CD14-positive monocyte (primary cell): ENCODE measurements at regions not wholly inside any gene's neighbourhood (a gene's known extent, or its start where the extent isn't known, plus 50 kb on each side); places are given as distances from the start of the nearest gene placed in this dataset.

ENCODE experiments used
- DNase-seq, 3 donors: peaks; one replicate each; pipeline ENCODE4 v3.0.0-alpha.2; 2011 to 2022
- H2AFZ ChIP-seq: 2 replicates; pipeline ENCODE4 v1.6.0; 2012; ENCODE audit warnings: mild to moderate bottlenecking, low read depth, low read length, inconsistent platforms; ENCODE audit not compliant: insufficient read depth, poor library complexity, severe bottlenecking
- H3K27ac ChIP-seq, 2 donors: 1 replicate in 1 of 2; 2 replicates in 1 of 2; pipeline ENCODE4 v1.5.1; 2012 to 2013; ENCODE audit warnings: low read length in 2 of 2, control low read depth in 1 of 2, inconsistent platforms in 1 of 2, low read depth in 1 of 2, mild to moderate bottlenecking in 1 of 2
- H3K27me3 ChIP-seq, 2 donors: one replicate each; pipeline versions ENCODE4 v1.6.0 to v1.6.1; 2011 to 2013; ENCODE audit warnings: low read length in 2 of 2; ENCODE audit not compliant: control insufficient read depth in 2 of 2, insufficient read depth in 2 of 2
- H3K36me3 ChIP-seq, 2 donors: replicated peaks in 1 of 2; 1 replicate in 1 of 2; 2 replicates in 1 of 2; pipeline versions ENCODE4 v1.5.1 to v1.6.1; 2012 to 2013; ENCODE audit warnings: low read length in 2 of 2, control low read depth in 1 of 2, inconsistent platforms in 1 of 2, mild to moderate bottlenecking in 1 of 2; ENCODE audit not compliant: insufficient read depth in 2 of 2, control insufficient read depth in 1 of 2
- H3K4me1 ChIP-seq, 2 donors: 1 replicate in 1 of 2; 2 replicates in 1 of 2; pipeline versions ENCODE4 v1.5.1 to v1.6.1; 2012 to 2013; ENCODE audit warnings: low read length in 2 of 2, control low read depth in 1 of 2, inconsistent platforms in 1 of 2, mild to moderate bottlenecking in 1 of 2, moderate library complexity in 1 of 2; ENCODE audit not compliant: insufficient read depth in 2 of 2, control insufficient read depth in 1 of 2
- H3K4me2 ChIP-seq: replicated peaks from 2 replicates; pipeline ENCODE3; 2012; ENCODE audit warnings: low read length, moderate library complexity, mild to moderate bottlenecking; ENCODE audit not compliant: poor library complexity, severe bottlenecking; ENCODE audit errors: extremely low read depth
- H3K4me3 ChIP-seq, 3 experiments: fragments of 200-600 bp in 1 of 3; sonication (generic) in 1 of 3; replicated peaks in 1 of 3; 1 replicate in 2 of 3; 2 replicates in 1 of 3; pipeline ENCODE4 v1.5.1; 2011 to 2013; ENCODE audit warnings: low read length in 3 of 3, mild to moderate bottlenecking in 3 of 3, control low read depth in 2 of 3, low read depth in 2 of 3, inconsistent platforms in 1 of 3, moderate library complexity in 1 of 3
- H3K79me2 ChIP-seq: 2 replicates; pipeline ENCODE4 v1.6.0; 2012; ENCODE audit warnings: mild to moderate bottlenecking, control low read depth, inconsistent platforms, low read length, moderate library complexity; ENCODE audit not compliant: insufficient read depth
- H3K9ac ChIP-seq: 2 replicates; pipeline ENCODE4 v1.6.0; 2017; ENCODE audit warnings: low read length, mild to moderate bottlenecking; ENCODE audit not compliant: insufficient read depth, poor library complexity, severe bottlenecking
- H3K9me3 ChIP-seq, 2 donors: replicated peaks in 1 of 2; 1 replicate in 1 of 2; 2 replicates in 1 of 2; pipeline versions ENCODE4 v1.5.1 to v1.6.1; 2012 to 2013; ENCODE audit warnings: low read length in 2 of 2, control low read depth in 1 of 2; ENCODE audit not compliant: control insufficient read depth in 1 of 2, insufficient read depth in 1 of 2
- H4K20me1 ChIP-seq: 2 replicates; pipeline ENCODE4 v1.6.0; 2012; ENCODE audit warnings: mild to moderate bottlenecking, low read length, control low read depth, moderate library complexity; ENCODE audit not compliant: insufficient read depth
- H3K27ac Mint-ChIP-seq, 7 donors: one replicate each; pipeline ENCODE4 v1.8.0; 2020; ENCODE audit warnings: mild to moderate bottlenecking in 7 of 7, mixed read lengths in 7 of 7, moderate library complexity in 6 of 7, inconsistent platforms in 2 of 7
- H3K27me3 Mint-ChIP-seq, 3 donors: one replicate each; pipeline ENCODE4 v1.8.0; 2021 to 2022; ENCODE audit warnings: low read depth in 3 of 3, mild to moderate bottlenecking in 3 of 3, mixed read lengths in 3 of 3, moderate library complexity in 3 of 3, inconsistent platforms in 1 of 3
- H3K36me3 Mint-ChIP-seq, 2 donors: one replicate each; pipeline ENCODE4 v1.8.0; 2020; ENCODE audit warnings: mixed read lengths in 2 of 2, inconsistent platforms in 1 of 2, mild to moderate bottlenecking in 1 of 2
- H3K4me1 Mint-ChIP-seq: one replicate; pipeline ENCODE4 v1.8.0; 2020; ENCODE audit warnings: mild to moderate bottlenecking, mixed read lengths
- H3K4me3 Mint-ChIP-seq, 2 donors: one replicate each; pipeline ENCODE4 v1.8.0; 2020; ENCODE audit warnings: mild to moderate bottlenecking in 2 of 2, mixed read lengths in 2 of 2, moderate library complexity in 1 of 2
- H3K9me3 Mint-ChIP-seq, 7 donors: one replicate each; pipeline ENCODE4 v1.8.0; 2020 to 2022; ENCODE audit warnings: mixed read lengths in 7 of 7, mild to moderate bottlenecking in 6 of 7, moderate library complexity in 6 of 7, inconsistent platforms in 2 of 7
- WGBS: methylation state at CpG from one replicate; pipeline ENCODE4 v1.1.5; 2013; ENCODE audit warnings: missing lambda C conversion rate; ENCODE audit not compliant: insufficient coverage; 5-methylcytosine and 5-hydroxymethylcytosine counted together
- intact Hi-C, 2 donors: fragments of 100-400 bp; cut with micrococcal nuclease; formaldehyde crosslinking; loops; one replicate each; pipeline versions ENCODE4 v1.15.0 to v1.15.1; 2023
- TF ChIP-seq, protein P1 (sequence below): fragments of 200-600 bp; IDR thresholded peaks from one replicate; pipeline ENCODE4 v1.8.0; 2022; ENCODE audit warnings: antibody characterized with exemption, mild to moderate bottlenecking

- no peak overlapping the region for H3K27ac ChIP-seq
- H3K4me3 ChIP-seq = no peak overlapping the region
- H3K9me3 ChIP-seq = no peaks in the 10 kb centered on the region
- no peaks in the 10 kb centered on the region for H3K27me3 ChIP-seq
- no peaks in the 10 kb centered on the region for H3K4me1 ChIP-seq
- no peak overlapping the region for H3K4me2 ChIP-seq
- no peak overlapping the region for H3K9ac ChIP-seq
- DNase-seq = no peak
- no peaks in the 10 kb centered on the region for H3K36me3 ChIP-seq
- no peaks in the 10 kb centered on the region for H3K79me2 ChIP-seq
- Mint-ChIP-seq H3K36me3 (no peaks in the 10 kb centered on the region), H3K27me3 (peaks cover 0 to 5% (median 0%) of the 10 kb centered on the region in 3 donors), H3K27ac (no peak overlapping the region), H3K4me3 (no peak overlapping the region), H3K9me3 (peaks cover 0 to 2% (median 0%) of the 10 kb centered on the region in 7 donors), H3K4me1 (no peaks in the 10 kb centered on the region)
- no peaks in the 10 kb centered on the region for H4K20me1 ChIP-seq
- intact Hi-C loops = no loop called here
- TF ChIP-seq, protein P1, sequence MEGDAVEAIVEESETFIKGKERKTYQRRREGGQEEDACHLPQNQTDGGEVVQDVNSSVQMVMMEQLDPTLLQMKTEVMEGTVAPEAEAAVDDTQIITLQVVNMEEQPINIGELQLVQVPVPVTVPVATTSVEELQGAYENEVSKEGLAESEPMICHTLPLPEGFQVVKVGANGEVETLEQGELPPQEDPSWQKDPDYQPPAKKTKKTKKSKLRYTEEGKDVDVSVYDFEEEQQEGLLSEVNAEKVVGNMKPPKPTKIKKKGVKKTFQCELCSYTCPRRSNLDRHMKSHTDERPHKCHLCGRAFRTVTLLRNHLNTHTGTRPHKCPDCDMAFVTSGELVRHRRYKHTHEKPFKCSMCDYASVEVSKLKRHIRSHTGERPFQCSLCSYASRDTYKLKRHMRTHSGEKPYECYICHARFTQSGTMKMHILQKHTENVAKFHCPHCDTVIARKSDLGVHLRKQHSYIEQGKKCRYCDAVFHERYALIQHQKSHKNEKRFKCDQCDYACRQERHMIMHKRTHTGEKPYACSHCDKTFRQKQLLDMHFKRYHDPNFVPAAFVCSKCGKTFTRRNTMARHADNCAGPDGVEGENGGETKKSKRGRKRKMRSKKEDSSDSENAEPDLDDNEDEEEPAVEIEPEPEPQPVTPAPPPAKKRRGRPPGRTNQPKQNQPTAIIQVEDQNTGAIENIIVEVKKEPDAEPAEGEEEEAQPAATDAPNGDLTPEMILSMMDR = no peak
- no peak overlapping the region for H2AFZ ChIP-seq
- WGBS = no CpG with 5 or more reads among the region's 3 CpGs
Measured at GRCh38 chr4:169870507-169870906, 112.8 kb upstream of the HPF1 start.

GRCh38 chr4:169869490-169869889 lies 111.7 kb upstream of the HPF1 start:
- Histone ChIP-seq H3K4me3 (no peak overlapping the region), H2AFZ (no peak overlapping the region), H3K27ac (no peak overlapping the region), H3K9me3 (no peaks in the 10 kb centered on the region), H3K4me2 (no peak overlapping the region), H3K27me3 (no peaks in the 10 kb centered on the region), H3K79me2 (no peaks in the 10 kb centered on the region), H3K36me3 (no peaks in the 10 kb centered on the region), H4K20me1 (no peaks in the 10 kb centered on the region), H3K9ac (no peak overlapping the region), H3K4me1 (no peaks in the 10 kb centered on the region)
- H3K4me3 Mint-ChIP-seq = no peak overlapping the region
- H3K9me3 Mint-ChIP-seq = peaks cover 0 to 2% (median 0%) of the 10 kb centered on the region in 7 donors
- peaks cover 0 to 5% (median 0%) of the 10 kb centered on the region in 3 donors for H3K27me3 Mint-ChIP-seq
- WGBS = 94% methylated on average over 4 of the region's 5 CpGs
- no peaks in the 10 kb centered on the region for H3K36me3 Mint-ChIP-seq
- H3K4me1 Mint-ChIP-seq = no peaks in the 10 kb centered on the region
- no peak for DNase-seq
- intact Hi-C loops = no loop called here
- no peak overlapping the region for H3K27ac Mint-ChIP-seq
- TF ChIP-seq, protein P1 = no peak
